ENCODE measurements at regions not wholly inside any gene's neighbourhood (a gene's known extent, or its start where the extent isn't known, plus 50 kb on each side); places are given as distances from the start of the nearest gene placed in this dataset.

- no peaks in the 10 kb centered on the region for H3K36me3 ChIP-seq (ENCODE audit: control insufficient read depth in 2 of 2, insufficient read depth in 2 of 2, low read length in 2 of 2)
- H3K27me3 ChIP-seq (ENCODE audit: control insufficient read depth in 2 of 2, insufficient read depth in 2 of 2, low read length in 2 of 2), result no peaks in the 10 kb centered on the region
- no peak overlapping the region for H3K9ac ChIP-seq (ENCODE audit: low read depth in 1 of 2, low read length in 2 of 2)
- no peaks in the 10 kb centered on the region for H3K4me1 ChIP-seq (ENCODE audit: control insufficient read depth in 2 of 2, insufficient read depth in 2 of 2, low read length in 2 of 2)
- no peak overlapping the region for H3K27ac ChIP-seq (ENCODE audit: low read depth in 2 of 2, low read length in 2 of 2)
- H3K4me3 ChIP-seq (ENCODE audit: low read length in 2 of 2), result no peak overlapping the region
- no peaks in the 10 kb centered on the region for H3K9me3 ChIP-seq (ENCODE audit: control insufficient read depth in 2 of 2, low read length in 2 of 2)
These were observed 476.5 kb downstream of the GPAM start for GRCh38 chr10:111707076-111707475.

DNA sequence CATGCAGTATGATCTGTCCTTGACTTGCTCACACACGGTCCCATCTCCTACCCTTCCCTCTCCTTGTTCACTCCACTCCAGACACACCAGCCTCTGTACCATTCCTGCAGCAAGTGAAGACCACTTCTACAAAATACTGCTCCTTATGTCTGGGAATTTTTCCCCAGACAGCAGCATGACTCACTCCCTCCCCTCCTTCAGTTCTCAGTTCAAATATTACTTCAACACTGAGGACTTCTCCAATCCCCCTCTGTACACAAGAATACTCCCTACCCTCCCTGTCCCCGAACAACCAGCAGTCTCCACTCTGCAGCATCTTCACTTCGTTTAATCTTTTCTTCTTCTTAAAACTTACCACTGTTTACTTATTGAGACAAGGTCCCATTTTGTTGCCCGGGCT is 474.0 kb downstream of the GPAM start:
- H3K4me1 ChIP-seq (ENCODE audit: control insufficient read depth in 2 of 2, insufficient read depth in 2 of 2, low read length in 2 of 2), result no peaks in the 10 kb centered on the region
- no peaks in the 10 kb centered on the region for H3K9me3 ChIP-seq (ENCODE audit: control insufficient read depth in 2 of 2, low read length in 2 of 2)
- H3K4me3 ChIP-seq (ENCODE audit: low read length in 2 of 2), result no peak overlapping the region
- no peak overlapping the region for H3K27ac ChIP-seq (ENCODE audit: low read depth in 2 of 2, low read length in 2 of 2)
- no peaks in the 10 kb centered on the region for H3K27me3 ChIP-seq (ENCODE audit: control insufficient read depth in 2 of 2, insufficient read depth in 2 of 2, low read length in 2 of 2)
- H3K36me3 ChIP-seq (ENCODE audit: control insufficient read depth in 2 of 2, insufficient read depth in 2 of 2, low read length in 2 of 2), result no peaks in the 10 kb centered on the region
- no peak overlapping the region for H3K9ac ChIP-seq (ENCODE audit: low read depth in 1 of 2, low read length in 2 of 2)

- Histone ChIP-seq H3K4me3 (ENCODE audit: low read length in 2 of 2) (no peak overlapping the region), H3K9ac (ENCODE audit: low read depth in 1 of 2, low read length in 2 of 2) (no peak overlapping the region), H3K4me1 (ENCODE audit: control insufficient read depth in 2 of 2, insufficient read depth in 2 of 2, low read length in 2 of 2) (no peaks in the 10 kb centered on the region), H3K36me3 (ENCODE audit: control insufficient read depth in 2 of 2, insufficient read depth in 2 of 2, low read length in 2 of 2) (no peaks in the 10 kb centered on the region), H3K27me3 (ENCODE audit: control insufficient read depth in 2 of 2, insufficient read depth in 2 of 2, low read length in 2 of 2) (no peaks in the 10 kb centered on the region), H3K27ac (ENCODE audit: low read depth in 2 of 2, low read length in 2 of 2) (no peak overlapping the region), H3K9me3 (ENCODE audit: control insufficient read depth in 2 of 2, low read length in 2 of 2) (peaks cover 0 to 2% of the 10 kb centered on the region in 2 donors)
These were observed 467.5 kb downstream of the GPAM start for GRCh38 chr10:111716032-111716431.

- Histone ChIP-seq H3K4me3 (ENCODE audit: low read length in 2 of 2) (no peak overlapping the region), H3K9ac (ENCODE audit: low read depth in 1 of 2, low read length in 2 of 2) (no peak overlapping the region), H3K9me3 (ENCODE audit: control insufficient read depth in 2 of 2, low read length in 2 of 2) (no peaks in the 10 kb centered on the region), H3K36me3 (ENCODE audit: control insufficient read depth in 2 of 2, insufficient read depth in 2 of 2, low read length in 2 of 2) (no peaks in the 10 kb centered on the region), H3K4me1 (ENCODE audit: control insufficient read depth in 2 of 2, insufficient read depth in 2 of 2, low read length in 2 of 2) (no peaks in the 10 kb centered on the region), H3K27me3 (ENCODE audit: control insufficient read depth in 2 of 2, insufficient read depth in 2 of 2, low read length in 2 of 2) (no peaks in the 10 kb centered on the region), H3K27ac (ENCODE audit: low read depth in 2 of 2, low read length in 2 of 2) (no peak overlapping the region)
These were observed 459.4 kb downstream of the GPAM start for GRCh38 chr10:111724121-111724520.

GRCh38 chr10:111725050-111725449 is 458.5 kb downstream of the GPAM start:
- Histone ChIP-seq H3K9me3 (ENCODE audit: control insufficient read depth in 2 of 2, low read length in 2 of 2) (no peaks in the 10 kb centered on the region), H3K9ac (ENCODE audit: low read depth in 1 of 2, low read length in 2 of 2) (no peak overlapping the region), H3K4me1 (ENCODE audit: control insufficient read depth in 2 of 2, insufficient read depth in 2 of 2, low read length in 2 of 2) (no peaks in the 10 kb centered on the region), H3K27ac (ENCODE audit: low read depth in 2 of 2, low read length in 2 of 2) (no peak overlapping the region), H3K4me3 (ENCODE audit: low read length in 2 of 2) (no peak overlapping the region), H3K27me3 (ENCODE audit: control insufficient read depth in 2 of 2, insufficient read depth in 2 of 2, low read length in 2 of 2) (no peaks in the 10 kb centered on the region), H3K36me3 (ENCODE audit: control insufficient read depth in 2 of 2, insufficient read depth in 2 of 2, low read length in 2 of 2) (no peaks in the 10 kb centered on the region)

GRCh38 chr10:111732166-111732785 is 451.3 kb downstream of the GPAM start:
- no peaks in the 10 kb centered on the region for H3K36me3 ChIP-seq (ENCODE audit: control insufficient read depth in 2 of 2, insufficient read depth in 2 of 2, low read length in 2 of 2)
- no peaks in the 10 kb centered on the region for H3K4me1 ChIP-seq (ENCODE audit: control insufficient read depth in 2 of 2, insufficient read depth in 2 of 2, low read length in 2 of 2)
- no peaks in the 10 kb centered on the region for H3K27me3 ChIP-seq (ENCODE audit: control insufficient read depth in 2 of 2, insufficient read depth in 2 of 2, low read length in 2 of 2)
- no peak overlapping the region for H3K4me3 ChIP-seq (ENCODE audit: low read length in 2 of 2)
- H3K27ac ChIP-seq (ENCODE audit: low read depth in 2 of 2, low read length in 2 of 2), result no peak overlapping the region
- no peak overlapping the region for H3K9ac ChIP-seq (ENCODE audit: low read depth in 1 of 2, low read length in 2 of 2)
- H3K9me3 ChIP-seq (ENCODE audit: control insufficient read depth in 2 of 2, low read length in 2 of 2), result no peaks in the 10 kb centered on the region

DNA sequence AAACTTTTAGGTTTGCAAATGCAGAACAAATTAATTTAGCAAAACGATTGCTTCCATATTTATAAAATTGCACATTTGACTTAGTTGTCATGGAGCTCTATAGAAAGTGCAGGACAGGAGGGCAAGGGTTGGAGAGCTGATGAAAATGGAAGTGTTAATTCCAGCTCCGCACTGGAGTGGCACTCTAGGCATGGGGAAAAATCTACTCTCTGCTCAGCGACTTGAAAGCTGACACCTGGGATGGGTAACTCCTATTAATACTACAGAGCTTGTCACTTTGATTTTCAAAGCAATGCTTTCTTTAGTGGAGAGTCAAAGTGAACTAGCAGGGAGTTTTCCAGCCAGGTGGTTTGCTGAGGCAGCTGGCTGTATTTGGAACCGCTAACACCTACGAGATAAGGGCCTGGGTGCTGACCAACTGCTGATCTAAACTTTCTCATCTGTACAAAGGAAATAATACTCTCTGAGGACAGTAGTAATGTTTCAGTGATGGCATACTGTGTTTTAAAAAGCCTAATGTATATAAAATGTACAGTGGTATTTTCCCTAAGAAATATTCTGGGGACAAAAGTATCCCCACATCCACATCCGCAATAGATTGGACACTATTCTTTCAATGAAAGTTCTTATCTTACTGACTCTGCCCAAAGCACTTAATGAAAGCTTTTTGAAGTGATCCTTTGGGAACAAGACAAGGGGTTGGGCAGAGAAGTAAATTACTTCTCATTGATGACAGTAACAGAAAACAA is 444.3 kb downstream of the GPAM start:
- Histone ChIP-seq H3K4me1 (ENCODE audit: control insufficient read depth in 2 of 2, insufficient read depth in 2 of 2, low read length in 2 of 2) (no peaks in the 10 kb centered on the region), H3K27ac (ENCODE audit: low read depth in 2 of 2, low read length in 2 of 2) (no peak overlapping the region), H3K27me3 (ENCODE audit: control insufficient read depth in 2 of 2, insufficient read depth in 2 of 2, low read length in 2 of 2) (no peaks in the 10 kb centered on the region), H3K36me3 (ENCODE audit: control insufficient read depth in 2 of 2, insufficient read depth in 2 of 2, low read length in 2 of 2) (no peaks in the 10 kb centered on the region), H3K4me3 (ENCODE audit: low read length in 2 of 2) (no peak overlapping the region), H3K9ac (ENCODE audit: low read depth in 1 of 2, low read length in 2 of 2) (no peak overlapping the region), H3K9me3 (ENCODE audit: control insufficient read depth in 2 of 2, low read length in 2 of 2) (no peaks in the 10 kb centered on the region)

- no peaks in the 10 kb centered on the region for H3K36me3 ChIP-seq (ENCODE audit: control insufficient read depth in 2 of 2, insufficient read depth in 2 of 2, low read length in 2 of 2)
- H3K4me3 ChIP-seq (ENCODE audit: low read length in 2 of 2), result no peak overlapping the region
- no peak overlapping the region for H3K27ac ChIP-seq (ENCODE audit: low read depth in 2 of 2, low read length in 2 of 2)
- no peaks in the 10 kb centered on the region for H3K27me3 ChIP-seq (ENCODE audit: control insufficient read depth in 2 of 2, insufficient read depth in 2 of 2, low read length in 2 of 2)
- no peaks in the 10 kb centered on the region for H3K9me3 ChIP-seq (ENCODE audit: control insufficient read depth in 2 of 2, low read length in 2 of 2)
- no peaks in the 10 kb centered on the region for H3K4me1 ChIP-seq (ENCODE audit: control insufficient read depth in 2 of 2, insufficient read depth in 2 of 2, low read length in 2 of 2)
- no peak overlapping the region for H3K9ac ChIP-seq (ENCODE audit: low read depth in 1 of 2, low read length in 2 of 2)
These were observed 443.8 kb downstream of the GPAM start for GRCh38 chr10:111739874-111740139.

GRCh38 chr10:111745982-111746381 is 437.6 kb downstream of the GPAM start:
- Histone ChIP-seq H3K27me3 (ENCODE audit: control insufficient read depth in 2 of 2, insufficient read depth in 2 of 2, low read length in 2 of 2) (no peaks in the 10 kb centered on the region), H3K4me3 (ENCODE audit: low read length in 2 of 2) (no peak overlapping the region), H3K36me3 (ENCODE audit: control insufficient read depth in 2 of 2, insufficient read depth in 2 of 2, low read length in 2 of 2) (no peaks in the 10 kb centered on the region), H3K9me3 (ENCODE audit: control insufficient read depth in 2 of 2, low read length in 2 of 2) (no peaks in the 10 kb centered on the region), H3K4me1 (ENCODE audit: control insufficient read depth in 2 of 2, insufficient read depth in 2 of 2, low read length in 2 of 2) (no peaks in the 10 kb centered on the region), H3K9ac (ENCODE audit: low read depth in 1 of 2, low read length in 2 of 2) (no peak overlapping the region), H3K27ac (ENCODE audit: low read depth in 2 of 2, low read length in 2 of 2) (no peak overlapping the region)

DNA sequence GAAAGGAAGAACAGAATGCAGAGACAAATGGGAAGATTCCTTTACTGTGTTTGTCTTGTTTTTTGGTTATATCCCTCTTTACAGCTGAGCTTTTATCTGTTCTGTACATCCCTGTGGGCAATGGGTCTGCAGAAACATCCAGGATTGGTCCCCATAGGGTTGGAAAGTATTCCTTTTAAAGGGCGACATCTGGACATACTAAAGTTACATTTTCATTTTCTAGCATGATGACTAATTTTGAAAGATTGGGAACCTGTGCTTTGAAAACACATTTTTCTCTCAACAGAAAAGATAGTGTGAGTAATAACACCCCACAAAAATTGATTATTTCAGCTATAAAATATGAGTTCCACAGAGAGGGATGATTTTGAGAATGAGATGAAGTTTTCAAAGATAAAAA is 435.8 kb downstream of the GPAM start:
- no peaks in the 10 kb centered on the region for H3K36me3 ChIP-seq (ENCODE audit: control insufficient read depth in 2 of 2, insufficient read depth in 2 of 2, low read length in 2 of 2)
- H3K4me1 ChIP-seq (ENCODE audit: control insufficient read depth in 2 of 2, insufficient read depth in 2 of 2, low read length in 2 of 2), result no peaks in the 10 kb centered on the region
- H3K4me3 ChIP-seq (ENCODE audit: low read length in 2 of 2), result no peak overlapping the region
- H3K9ac ChIP-seq (ENCODE audit: low read depth in 1 of 2, low read length in 2 of 2), result no peak overlapping the region
- H3K9me3 ChIP-seq (ENCODE audit: control insufficient read depth in 2 of 2, low read length in 2 of 2), result no peaks in the 10 kb centered on the region
- no peaks in the 10 kb centered on the region for H3K27me3 ChIP-seq (ENCODE audit: control insufficient read depth in 2 of 2, insufficient read depth in 2 of 2, low read length in 2 of 2)
- H3K27ac ChIP-seq (ENCODE audit: low read depth in 2 of 2, low read length in 2 of 2), result no peak overlapping the region

Data from mucosa of rectum (tissue), 2 donors.